Prostate gland (tissue), 2 donors: ENCODE measurements at regions not wholly inside any gene's neighbourhood (a gene's known extent, or its start where the extent isn't known, plus 50 kb on each side); places are given as distances from the start of the nearest gene placed in this dataset.

Source experiments
- POLR2AphosphoS5 ChIP-seq: sonication (generic); formaldehyde crosslinking; IDR thresholded peaks from one replicate; pipeline ENCODE4 v1.6.1; 2017; ENCODE audit warnings: antibody characterized with exemption
- TF ChIP-seq, protein P1 (sequence below), 4 experiments: fragments of 200-600 bp in 2 of 4; fragments of 450-650 bp in 2 of 4; sonication (generic) in 2 of 4; IDR thresholded peaks; 1 replicate in 3 of 4; 2 replicates in 1 of 4; pipeline ENCODE4 v1.5.1; 2016 to 2019; ENCODE audit warnings: antibody characterized with exemption in 4 of 4, mild to moderate bottlenecking in 2 of 4, moderate library complexity in 2 of 4

DNA sequence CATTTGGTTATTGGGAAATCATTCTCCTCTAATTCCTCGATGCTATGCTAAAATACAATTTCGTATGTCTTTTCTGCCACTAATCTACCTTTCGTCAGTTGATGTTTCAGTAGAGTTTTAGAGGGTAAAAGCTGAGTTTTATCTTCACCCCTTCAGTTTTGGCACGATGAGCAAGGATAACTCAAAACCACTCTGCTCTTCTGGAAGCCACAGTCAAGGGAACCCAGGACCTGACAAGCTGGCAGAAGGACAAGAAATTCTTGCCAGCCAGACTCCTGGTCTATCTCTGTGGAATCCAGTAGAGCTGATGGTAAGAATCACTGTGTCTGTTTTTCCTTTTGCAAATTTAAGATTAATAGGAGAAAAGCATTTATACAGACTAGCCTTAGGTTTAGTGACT is 414.4 kb upstream of the LRRC3B start:
- TF ChIP-seq, protein P1, sequence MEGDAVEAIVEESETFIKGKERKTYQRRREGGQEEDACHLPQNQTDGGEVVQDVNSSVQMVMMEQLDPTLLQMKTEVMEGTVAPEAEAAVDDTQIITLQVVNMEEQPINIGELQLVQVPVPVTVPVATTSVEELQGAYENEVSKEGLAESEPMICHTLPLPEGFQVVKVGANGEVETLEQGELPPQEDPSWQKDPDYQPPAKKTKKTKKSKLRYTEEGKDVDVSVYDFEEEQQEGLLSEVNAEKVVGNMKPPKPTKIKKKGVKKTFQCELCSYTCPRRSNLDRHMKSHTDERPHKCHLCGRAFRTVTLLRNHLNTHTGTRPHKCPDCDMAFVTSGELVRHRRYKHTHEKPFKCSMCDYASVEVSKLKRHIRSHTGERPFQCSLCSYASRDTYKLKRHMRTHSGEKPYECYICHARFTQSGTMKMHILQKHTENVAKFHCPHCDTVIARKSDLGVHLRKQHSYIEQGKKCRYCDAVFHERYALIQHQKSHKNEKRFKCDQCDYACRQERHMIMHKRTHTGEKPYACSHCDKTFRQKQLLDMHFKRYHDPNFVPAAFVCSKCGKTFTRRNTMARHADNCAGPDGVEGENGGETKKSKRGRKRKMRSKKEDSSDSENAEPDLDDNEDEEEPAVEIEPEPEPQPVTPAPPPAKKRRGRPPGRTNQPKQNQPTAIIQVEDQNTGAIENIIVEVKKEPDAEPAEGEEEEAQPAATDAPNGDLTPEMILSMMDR (IDR thresholded peaks at IDR 0.05) = no peak
- no peak for TF ChIP-seq POLR2AphosphoS5
